PC-3 (cell line): ENCODE measurements at regions not wholly inside any gene's neighbourhood (a gene's known extent, or its start where the extent isn't known, plus 50 kb on each side); places are given as distances from the start of the nearest gene placed in this dataset.

Source experiments
- EZH2phosphoT487 ChIP-seq: fragments of 300-600 bp; sonication (generic); IDR thresholded peaks from 2 replicates; pipeline ENCODE4 v1.6.1; 2018; ENCODE audit warnings: mild to moderate bottlenecking, antibody characterized with exemption, low read length, borderline replicate concordance
- TF ChIP-seq, protein P1 (sequence below): fragments of 300-600 bp; sonication (generic); conservative IDR thresholded peaks from 2 replicates; pipeline ENCODE4 v1.5.1; 2017; ENCODE audit warnings: antibody characterized with exemption, low read depth, mild to moderate bottlenecking, low read length

DNA sequence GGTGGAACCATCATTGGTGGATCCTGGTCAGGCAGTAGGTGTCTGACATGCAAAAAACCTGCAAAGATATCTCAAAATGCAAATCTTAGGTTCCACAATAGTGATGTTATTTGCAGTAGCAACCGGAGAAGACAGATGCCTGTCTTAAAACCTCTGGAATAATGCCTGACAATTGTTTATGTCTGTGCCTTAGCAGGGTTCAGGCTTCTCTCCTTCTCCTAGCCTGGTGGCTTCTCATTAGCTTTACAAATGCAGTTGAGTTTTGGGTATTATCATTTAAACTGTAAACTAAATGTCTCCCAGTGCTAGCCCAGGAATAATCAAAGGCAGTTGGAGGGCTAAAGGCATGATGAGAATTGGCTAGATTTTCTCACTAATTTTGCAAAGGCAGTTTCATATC lies 146.3 kb upstream of the NRG3 start:
- TF ChIP-seq, protein P1, sequence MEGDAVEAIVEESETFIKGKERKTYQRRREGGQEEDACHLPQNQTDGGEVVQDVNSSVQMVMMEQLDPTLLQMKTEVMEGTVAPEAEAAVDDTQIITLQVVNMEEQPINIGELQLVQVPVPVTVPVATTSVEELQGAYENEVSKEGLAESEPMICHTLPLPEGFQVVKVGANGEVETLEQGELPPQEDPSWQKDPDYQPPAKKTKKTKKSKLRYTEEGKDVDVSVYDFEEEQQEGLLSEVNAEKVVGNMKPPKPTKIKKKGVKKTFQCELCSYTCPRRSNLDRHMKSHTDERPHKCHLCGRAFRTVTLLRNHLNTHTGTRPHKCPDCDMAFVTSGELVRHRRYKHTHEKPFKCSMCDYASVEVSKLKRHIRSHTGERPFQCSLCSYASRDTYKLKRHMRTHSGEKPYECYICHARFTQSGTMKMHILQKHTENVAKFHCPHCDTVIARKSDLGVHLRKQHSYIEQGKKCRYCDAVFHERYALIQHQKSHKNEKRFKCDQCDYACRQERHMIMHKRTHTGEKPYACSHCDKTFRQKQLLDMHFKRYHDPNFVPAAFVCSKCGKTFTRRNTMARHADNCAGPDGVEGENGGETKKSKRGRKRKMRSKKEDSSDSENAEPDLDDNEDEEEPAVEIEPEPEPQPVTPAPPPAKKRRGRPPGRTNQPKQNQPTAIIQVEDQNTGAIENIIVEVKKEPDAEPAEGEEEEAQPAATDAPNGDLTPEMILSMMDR = no peak
- no peak for TF ChIP-seq EZH2phosphoT487
